Amniotic stem cell (primary cell): ENCODE measurements at regions not wholly inside any gene's neighbourhood (a gene's known extent, or its start where the extent isn't known, plus 50 kb on each side); places are given as distances from the start of the nearest gene placed in this dataset.
A peak's percentile ranks its signal among the peaks of the same experiment; 100 is the strongest.

Source experiments
- DNase-seq: peaks from one replicate; lab custom pipeline; 2025; lab: John Stamatoyannopoulos, UW

DNA sequence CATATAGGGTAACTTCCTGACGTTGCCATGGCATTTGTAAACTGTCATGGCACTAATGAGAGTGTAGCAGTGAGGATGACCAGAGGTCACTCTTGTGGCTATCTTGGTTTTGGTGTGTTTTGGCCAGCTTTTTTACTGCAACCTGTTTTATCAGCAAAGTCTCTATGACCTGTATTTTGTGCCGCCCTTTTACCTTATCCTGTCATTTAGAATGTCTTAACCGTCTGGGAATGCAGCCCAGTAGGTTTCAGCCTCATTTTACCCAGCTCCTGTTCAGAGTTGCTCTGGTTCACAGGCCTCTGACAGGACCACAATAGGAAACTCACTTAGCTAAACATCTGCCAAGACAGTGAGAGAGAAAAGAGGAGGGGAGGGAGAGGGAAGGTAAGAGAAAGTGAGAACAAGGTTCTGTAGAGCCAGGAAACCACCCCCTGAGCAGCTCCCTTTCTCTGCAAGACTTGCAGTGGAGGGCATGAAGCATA is 64.8 kb upstream of the PLEKHG3 start:
- no peak for DNase-seq

DNA sequence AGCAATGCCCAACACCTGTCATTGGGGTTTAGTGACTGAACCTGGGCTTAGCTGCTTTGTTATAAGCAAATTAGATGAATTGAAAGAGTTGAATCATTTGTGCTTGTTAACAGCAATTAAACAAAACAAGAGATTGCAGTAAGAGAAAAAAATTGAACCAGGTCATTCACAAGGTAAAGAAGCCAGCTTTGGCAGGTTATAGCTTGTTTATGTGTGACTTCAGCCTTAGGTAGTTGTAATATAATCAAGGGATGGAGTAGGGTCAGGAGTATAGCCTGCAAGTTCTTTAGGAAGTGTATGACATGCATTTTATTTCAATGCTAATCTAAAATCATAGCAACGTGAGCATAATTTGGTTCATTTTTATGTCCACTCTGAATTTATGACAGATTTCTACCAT is 63.4 kb upstream of the PLEKHG3 start:
- DNase-seq = no peak

DNA sequence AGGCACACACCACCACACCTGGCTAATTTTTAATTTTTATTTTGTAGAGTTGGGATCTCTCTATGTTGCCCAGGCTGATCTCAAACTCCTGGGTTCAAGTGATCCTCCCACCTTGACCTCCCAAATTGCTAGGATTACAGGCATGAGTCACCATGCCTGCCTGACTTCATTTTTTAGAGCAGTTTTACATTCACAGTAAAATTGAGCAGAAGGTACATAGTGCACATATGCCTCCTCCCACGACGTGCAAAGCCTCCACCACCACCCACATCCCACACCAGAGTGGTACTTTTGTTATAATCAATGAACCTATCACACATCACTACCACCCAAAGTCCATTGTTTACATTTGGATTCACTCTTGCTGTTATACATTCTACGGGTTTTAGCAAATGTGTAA is 62.5 kb upstream of the PLEKHG3 start:
- no peak for DNase-seq

DNA sequence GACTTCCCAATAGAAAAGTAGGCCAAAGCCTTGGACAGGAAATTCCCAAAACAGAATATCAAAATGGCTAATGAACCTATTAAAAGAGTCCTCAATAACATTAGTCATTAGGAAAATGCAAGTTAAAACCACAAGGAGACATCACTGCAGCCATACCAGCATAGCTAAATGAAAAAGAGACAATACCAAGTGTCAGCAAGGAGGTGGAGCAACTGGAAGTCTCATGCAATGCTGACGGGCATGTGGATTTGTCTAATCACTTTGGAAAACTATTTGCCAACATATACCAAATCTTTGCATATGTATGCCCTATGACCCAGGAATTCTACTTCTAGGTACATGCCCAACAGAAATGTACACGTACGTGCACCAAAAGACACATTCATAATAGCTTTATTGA is 60.5 kb upstream of the PLEKHG3 start:
- DNase-seq = no peak

DNA sequence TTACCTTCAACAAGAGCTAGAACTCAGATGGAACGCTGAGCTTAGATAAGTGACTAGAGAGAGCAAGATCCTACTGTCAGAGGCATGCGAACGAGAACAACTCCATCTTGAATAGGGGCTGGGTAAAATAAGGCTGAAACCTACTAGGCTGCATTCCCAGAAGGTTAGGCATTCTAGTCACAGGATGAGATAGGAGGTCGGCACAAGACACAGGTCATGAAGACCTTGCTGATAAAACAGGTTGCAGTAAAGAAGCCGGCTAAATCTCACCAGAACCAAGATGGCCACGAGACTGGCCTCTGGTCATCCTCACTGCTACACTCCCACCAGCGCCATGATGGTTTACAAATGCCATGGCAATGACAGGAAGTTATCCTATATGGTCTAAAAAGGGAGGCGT is 59.6 kb upstream of the PLEKHG3 start:
- DNase-seq = no peak

DNA sequence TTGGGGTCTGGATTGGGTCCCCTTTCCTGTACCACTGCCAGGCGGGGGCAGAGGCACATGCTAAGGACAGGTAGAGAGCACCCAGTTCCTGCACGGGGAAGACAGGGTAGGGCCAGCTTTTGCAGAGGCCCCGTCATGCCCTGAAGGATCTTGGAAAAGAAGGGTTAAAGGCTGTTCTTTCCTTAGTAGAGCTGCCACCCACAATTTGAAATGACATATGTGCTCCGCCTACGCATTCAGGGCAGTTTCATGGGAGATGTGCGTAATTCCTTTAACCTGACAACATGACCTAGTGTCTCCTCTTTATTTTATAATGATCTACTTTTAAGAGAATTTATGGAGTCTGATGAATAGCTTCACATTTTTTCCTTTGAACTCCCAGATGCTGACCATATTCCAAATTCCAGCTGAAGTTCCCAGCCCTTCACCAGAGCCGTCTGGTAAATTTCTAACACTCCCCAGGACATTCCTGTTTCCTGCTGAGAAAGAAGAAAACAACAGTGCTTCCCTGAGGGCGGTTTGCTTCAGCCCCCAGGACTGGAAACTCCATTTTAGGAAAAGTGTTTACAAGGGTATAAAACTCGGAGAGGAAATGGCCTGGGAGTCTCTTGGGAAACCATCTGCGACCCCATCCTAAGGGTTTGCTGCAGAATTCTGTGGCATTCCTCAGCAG is 58.9 kb upstream of the PLEKHG3 start:
- peak; percentile 76 for DNase-seq

DNA sequence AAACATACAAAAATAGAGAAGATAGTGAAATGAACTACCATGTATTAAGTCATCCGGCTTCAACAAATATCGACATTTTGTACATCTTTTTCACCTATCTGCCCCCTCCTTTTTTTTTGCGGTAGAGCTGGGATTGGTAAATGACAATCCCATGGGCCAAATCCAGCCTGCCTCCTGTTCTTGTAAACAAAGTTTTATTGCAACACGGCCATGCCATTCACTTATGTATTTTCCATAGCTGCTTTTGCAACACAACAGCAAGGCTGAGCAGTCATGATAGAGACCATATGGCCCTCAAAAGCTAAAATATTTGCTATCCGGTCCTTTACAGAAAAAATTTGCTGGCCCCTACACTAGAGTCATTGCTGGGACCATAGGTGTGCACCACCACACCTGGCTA is 58.1 kb upstream of the PLEKHG3 start:
- DNase-seq = no peak

DNA sequence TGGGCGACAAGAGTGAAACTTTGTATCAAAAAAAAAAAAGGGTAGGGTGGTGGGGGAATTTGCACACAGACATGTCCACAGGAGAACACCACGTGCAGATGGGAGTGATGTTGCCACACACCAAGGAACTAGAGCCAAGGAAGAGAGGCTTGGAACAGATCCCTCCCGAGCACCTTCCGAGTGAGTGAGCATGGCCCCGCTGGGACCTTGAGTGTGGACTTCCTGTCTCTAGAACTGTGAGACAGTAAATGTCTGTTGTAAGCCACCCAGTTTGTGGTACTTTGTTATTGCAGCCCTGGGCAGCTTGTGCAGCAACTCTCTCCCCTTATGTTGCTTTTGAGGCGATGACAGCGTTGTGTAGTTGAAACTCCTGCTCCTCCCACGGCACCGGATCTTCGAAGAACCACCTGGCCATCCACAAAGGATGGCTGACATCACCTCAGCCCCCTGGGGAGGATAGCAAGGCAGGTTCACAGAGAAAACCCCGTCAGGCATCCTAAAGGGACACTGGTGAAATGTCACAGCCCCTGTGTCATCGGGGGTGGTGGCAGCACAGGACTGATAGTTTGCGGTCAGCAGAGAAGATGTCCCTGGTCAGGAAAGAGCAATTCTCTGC is 54.7 kb upstream of the PLEKHG3 start:
- DNase-seq = no peak

DNA sequence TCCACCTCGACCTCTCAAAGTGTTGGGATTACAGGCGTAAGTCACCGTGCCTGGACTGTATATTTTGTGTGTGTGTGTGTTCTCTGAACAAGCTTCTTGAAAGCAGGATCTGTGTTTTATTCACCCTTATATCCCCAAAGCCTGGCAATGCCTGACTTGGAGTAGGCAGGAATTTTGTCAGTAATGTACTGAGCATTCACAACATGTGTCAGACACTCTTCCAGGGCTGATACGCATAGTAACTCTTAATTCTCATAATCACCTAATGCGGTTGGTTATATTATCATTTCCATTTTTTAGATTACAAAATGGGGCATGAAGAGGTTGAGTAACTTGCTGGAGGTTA is 50.4 kb upstream of the PLEKHG3 start:
- no peak for DNase-seq

DNA sequence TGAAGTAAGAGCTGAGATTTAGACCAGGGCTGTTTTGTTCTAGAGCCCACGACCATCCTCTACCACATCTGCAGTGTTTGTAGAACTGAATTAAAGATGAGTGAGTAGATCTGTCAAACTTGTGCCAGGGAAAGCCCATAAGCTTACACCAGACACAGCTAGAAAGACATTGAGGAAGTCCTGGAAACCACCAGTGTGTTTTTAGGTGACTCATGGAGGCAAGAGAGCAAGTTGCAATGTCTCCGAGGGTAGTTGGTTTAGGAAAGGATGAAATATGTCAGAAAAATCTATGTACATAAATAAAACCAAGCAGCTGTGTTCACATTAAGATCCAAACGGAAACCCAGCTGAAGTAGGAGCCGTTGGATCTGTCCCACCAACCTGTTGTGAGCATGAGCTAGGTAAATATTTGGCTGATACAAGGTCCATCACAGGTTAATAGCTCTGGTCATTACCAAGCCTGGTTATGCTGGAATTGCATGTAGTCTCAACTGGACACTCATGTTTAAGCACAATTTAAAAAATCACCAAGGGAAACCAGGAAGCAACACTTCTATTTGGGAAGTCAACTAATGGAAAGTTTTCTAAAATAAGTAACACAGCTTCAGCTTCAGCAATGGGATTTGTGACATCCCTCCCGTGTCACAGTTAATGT is 49.9 kb upstream of the PLEKHG3 start:
- DNase-seq = peak; percentile 27
